B cell (primary cell): ENCODE measurements at regions not wholly inside any gene's neighbourhood (a gene's known extent, or its start where the extent isn't known, plus 50 kb on each side); places are given as distances from the start of the nearest gene placed in this dataset.

Source experiments
- CTCF ChIP-seq: fragments of 200-600 bp; IDR thresholded peaks from one replicate; pipeline ENCODE4 v1.8.0; 2022; ENCODE audit warnings: antibody characterized with exemption, mild to moderate bottlenecking
- EZH2 ChIP-seq: IDR thresholded peaks from 2 replicates; pipeline ENCODE4 v1.6.1; 2012; ENCODE audit warnings: borderline replicate concordance, low read depth, mild to moderate bottlenecking, moderate library complexity, low read length; ENCODE audit not compliant: insufficient read depth, poor library complexity, severe bottlenecking

DNA sequence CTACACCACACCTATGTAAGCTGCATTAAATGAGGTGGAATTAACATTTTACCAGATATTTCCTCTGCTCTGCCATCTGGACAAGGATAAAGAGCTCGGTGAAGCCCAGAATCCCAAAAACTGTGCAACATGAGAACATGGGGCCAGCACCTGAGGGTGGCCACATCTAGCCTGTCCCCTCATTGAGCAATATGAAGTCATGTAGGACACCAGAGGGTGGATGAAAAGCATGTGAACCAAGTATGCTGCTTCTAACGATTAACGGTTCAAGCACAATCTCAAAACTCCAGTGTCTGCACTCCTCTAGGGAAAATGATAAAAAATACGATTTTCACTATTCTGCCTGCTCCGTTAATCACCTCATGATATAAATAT lies 545.8 kb downstream of the EBF1 start:
- TF ChIP-seq CTCF (no peak), EZH2 (no peak)
